ENCODE measurements at regions not wholly inside any gene's neighbourhood (a gene's known extent, or its start where the extent isn't known, plus 50 kb on each side); places are given as distances from the start of the nearest gene placed in this dataset.

DNA sequence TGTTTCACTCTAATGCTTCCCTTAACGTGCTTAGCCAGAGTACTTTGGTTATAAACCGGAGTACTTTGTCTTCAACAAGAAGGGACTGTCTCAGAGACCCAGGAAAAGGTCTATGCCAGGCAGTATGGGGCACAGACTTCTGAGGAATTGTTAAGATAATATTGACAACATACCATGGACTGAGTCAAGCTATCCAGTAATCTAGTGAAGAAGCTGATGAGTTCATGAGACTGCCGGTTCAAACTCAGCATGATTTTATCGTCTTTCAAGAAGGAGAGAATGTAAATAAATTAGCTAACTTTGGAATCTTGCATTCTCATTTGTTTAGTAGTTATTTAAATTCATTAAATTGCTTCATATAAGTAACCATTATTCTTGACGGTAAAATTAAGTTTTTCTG is 546.1 kb downstream of the PPP4R3C start:
- TF ChIP-seq, protein P1, sequence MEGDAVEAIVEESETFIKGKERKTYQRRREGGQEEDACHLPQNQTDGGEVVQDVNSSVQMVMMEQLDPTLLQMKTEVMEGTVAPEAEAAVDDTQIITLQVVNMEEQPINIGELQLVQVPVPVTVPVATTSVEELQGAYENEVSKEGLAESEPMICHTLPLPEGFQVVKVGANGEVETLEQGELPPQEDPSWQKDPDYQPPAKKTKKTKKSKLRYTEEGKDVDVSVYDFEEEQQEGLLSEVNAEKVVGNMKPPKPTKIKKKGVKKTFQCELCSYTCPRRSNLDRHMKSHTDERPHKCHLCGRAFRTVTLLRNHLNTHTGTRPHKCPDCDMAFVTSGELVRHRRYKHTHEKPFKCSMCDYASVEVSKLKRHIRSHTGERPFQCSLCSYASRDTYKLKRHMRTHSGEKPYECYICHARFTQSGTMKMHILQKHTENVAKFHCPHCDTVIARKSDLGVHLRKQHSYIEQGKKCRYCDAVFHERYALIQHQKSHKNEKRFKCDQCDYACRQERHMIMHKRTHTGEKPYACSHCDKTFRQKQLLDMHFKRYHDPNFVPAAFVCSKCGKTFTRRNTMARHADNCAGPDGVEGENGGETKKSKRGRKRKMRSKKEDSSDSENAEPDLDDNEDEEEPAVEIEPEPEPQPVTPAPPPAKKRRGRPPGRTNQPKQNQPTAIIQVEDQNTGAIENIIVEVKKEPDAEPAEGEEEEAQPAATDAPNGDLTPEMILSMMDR (IDR thresholded peaks at IDR 0.05) = no peak
- TF ChIP-seq POLR2AphosphoS5 (IDR thresholded peaks at IDR 0.05) = no peak
- TF ChIP-seq POLR2A (IDR thresholded peaks at IDR 0.05) = no peak
- TF ChIP-seq EP300 (IDR thresholded peaks at IDR 0.05; ENCODE audit: low read depth) = no peak

Measured in transverse colon (tissue), 4 donors.